ENCODE measurements at regions not wholly inside any gene's neighbourhood (a gene's known extent, or its start where the extent isn't known, plus 50 kb on each side); places are given as distances from the start of the nearest gene placed in this dataset.
"Not testable (repeated sequence)": the region's sequence is repeated elsewhere in the genome, so short reads cannot be mapped to it uniquely, and the experiment has no call there.

DNA sequence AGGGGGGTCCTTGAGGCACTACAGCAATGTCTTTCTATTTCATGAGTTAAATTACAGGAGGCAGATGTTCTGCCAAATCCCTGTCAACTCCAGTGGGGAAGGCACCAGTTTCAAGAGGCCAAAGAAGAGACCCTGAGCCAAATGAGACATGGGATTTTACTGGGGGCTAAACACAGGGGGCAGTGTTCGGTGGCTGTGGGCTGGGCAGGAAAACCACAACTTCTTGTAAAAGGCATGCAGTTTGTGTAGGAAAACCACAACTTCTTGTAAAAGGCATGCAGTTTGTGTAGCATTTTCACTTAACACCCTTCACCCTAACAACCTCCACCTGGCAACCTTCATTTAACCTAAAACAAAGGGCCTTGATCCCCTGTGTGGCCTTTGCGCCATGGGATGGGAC lies 61.0 kb downstream of the POLR2M start:
- no peak for DNase-seq (ENCODE audit: low spot score)

- no peak for DNase-seq (ENCODE audit: low spot score)
Observed at GRCh38 chr15:57769266-57769665, 62.8 kb downstream of the POLR2M start.

DNA sequence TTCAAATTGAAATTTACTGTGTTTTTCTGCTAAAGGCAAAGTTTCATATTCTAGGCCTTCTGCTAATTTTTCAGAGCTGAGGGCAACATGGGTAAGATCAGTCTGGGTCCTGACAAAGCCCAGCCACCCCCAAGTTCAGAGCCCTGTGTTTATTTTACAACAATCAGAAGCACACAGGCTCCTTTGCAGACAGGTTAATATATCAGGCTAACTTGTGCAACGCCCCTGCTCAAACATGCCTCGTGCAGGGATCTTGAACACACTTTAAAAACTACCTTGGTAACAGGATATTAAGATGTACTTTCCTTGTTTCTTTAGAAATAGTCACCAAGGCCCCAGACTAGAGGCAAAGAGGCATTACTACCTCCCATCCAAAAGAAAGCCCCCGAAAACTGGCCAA lies 64.0 kb downstream of the POLR2M start:
- DNase-seq (ENCODE audit: low spot score), result no peak

- no peak for DNase-seq (ENCODE audit: low spot score)
Observed at GRCh38 chr15:57772223-57772957, 65.9 kb downstream of the POLR2M start.

DNA sequence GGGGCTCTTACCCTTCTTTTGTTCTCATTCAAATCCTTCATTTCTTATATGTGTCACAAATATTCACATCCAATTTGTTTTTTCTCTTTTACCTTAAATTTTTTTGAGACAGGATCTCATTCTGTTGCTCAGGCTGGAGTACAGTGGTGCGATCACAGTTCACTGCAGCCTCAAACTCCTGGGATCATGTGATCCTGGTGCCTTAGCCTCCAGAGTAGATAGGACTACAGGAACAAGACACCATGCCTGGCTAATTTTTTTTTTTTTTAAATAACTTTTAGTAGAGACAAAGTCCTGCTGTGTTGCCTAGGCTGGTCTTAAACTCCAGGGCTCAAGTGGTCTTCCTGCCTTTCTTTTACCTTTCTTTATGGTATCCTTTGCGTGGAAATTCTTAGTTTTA lies 66.5 kb downstream of the POLR2M start:
- DNase-seq (ENCODE audit: low spot score), result no peak

- no peak for DNase-seq (ENCODE audit: low spot score)
Observed at GRCh38 chr15:57777003-57777402, 70.5 kb downstream of the POLR2M start.

DNA sequence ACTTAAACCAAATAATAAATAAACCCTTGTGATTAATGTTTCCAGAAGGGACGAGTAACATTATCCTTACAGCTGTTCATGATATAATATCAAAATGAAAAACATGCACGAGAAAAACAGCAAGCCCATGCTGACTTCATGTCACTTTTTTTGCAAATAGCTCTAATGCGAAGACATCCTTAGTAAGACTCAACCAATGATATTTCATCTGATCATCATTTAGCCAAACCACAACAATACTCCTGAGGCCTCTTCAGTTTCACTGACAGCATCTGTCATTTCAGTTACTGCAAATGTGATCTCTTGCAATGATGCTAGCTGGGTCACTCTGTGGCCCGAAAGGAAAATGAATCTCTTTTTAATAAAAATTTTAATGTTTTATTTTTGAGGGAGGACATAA lies 74.0 kb downstream of the POLR2M start:
- DNase-seq (ENCODE audit: low spot score), result no peak

DNA sequence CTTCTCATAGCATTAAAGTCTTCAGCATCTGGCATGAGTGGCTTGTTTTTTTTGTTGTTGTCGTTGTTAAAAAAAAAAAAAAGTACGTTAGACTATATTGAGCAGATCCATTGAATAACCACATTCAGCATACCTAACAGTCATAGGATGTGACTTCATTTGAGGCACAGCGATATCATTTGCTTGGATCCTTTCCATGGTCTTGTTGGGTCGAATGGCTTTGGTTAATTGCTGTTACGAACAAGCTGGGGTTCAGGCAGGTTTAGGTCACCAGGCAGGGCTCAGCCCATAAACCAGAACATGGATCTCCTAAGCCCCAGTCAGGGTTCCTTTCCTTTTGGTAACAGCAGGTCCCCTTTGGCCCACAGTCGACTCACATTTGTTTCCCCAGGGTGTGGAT lies 76.2 kb downstream of the POLR2M start:
- no peak for DNase-seq (ENCODE audit: low spot score)

- no peak for DNase-seq (ENCODE audit: low spot score)
Observed at GRCh38 chr15:57784081-57784511, 77.6 kb downstream of the POLR2M start.

DNA sequence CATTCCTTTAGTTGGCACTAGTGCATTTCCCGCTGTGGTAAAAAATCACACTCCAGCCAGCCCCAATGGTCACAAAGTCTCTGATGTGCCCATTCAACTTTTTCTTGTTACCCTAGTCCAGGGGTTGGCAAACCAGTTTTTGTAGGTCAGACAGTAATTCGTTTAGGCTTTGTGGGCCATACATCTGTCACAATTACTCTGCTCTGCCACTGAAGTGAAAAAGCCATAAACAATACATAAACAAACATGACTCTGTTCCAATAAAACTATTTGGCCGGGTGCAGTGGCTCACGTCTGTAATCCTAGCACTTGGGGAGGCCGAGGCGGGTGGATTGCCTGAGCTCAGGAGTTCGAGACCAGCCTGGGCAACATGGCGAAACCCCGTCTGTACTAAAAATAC lies 78.5 kb downstream of the POLR2M start:
- DNase-seq (ENCODE audit: low spot score), result no peak

DNA sequence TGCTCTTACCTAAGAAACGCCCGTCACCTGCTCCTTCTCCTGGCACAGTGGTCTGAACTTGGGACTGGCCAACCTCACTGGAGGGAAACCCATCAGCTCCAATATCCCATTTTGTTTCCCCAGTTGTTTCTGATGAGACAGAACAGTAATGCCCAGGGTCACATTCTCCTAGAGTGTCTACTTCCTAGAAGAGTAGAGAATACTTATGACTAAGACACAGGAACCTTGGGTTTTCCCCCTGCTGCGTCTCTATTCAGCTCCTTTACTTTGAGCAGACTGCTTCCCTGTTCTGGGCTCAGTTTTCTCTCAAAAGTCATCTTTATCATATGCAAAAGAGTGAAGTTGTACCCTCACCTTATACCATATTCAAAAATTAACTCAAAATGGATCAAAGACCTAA lies 79.4 kb downstream of the POLR2M start:
- DNase-seq (ENCODE audit: low spot score), result no peak

DNA sequence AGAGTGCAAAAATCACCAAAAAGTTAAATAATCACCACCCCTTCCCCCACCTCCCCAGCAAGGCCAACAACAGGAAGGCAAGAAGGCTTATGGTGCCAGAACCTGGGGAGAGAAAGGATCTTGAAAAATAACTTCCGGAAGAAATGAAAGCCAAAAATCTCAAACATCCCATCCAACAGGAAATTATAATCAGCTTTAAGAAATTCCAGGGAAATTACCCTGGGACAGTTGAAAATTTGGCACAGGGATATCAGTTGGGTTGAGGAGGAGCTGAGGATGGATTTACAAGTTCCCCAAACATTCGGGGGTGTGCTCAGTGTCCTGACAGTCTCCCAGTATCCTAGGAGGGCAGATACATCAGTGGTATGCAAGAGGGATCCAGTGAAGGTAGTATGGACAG lies 82.7 kb downstream of the POLR2M start:
- DNase-seq (ENCODE audit: low spot score), result no peak

DNA sequence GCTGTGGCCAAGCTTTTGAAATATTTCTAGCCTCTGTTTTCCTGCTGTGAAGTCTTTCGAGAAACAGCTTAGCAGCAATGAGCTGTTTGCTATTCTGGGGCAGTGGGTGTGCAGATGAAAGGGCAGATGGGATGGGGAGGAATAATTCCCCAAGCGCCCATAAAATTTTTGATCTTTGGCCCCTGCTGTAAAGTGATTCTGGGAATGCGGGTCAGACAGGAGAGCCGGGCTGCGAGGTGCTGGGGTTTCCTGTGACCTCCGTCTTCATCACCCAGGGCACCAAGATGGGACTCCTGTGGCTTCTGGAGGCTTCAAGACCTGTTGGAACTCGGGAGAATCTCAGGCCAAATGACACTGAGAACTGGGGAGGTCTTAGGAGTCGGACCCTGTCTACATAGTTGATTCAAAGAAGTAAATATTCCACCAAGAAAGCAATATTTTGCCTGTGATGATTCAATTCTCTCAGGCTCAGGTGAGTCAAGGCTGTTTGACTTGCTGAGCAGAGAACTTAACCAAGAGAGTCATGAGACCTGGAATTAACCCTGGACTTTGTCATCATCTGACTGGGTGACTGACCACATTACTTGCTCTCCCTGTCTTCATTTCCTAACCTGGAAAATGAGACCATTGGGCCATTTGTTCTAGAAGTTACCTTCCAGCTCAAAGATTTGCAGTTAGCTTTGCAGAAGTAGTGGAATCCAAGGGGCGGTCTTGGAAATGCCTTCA lies 86.4 kb downstream of the POLR2M start:
- DNase-seq (ENCODE audit: low spot score), result no peak

DNA sequence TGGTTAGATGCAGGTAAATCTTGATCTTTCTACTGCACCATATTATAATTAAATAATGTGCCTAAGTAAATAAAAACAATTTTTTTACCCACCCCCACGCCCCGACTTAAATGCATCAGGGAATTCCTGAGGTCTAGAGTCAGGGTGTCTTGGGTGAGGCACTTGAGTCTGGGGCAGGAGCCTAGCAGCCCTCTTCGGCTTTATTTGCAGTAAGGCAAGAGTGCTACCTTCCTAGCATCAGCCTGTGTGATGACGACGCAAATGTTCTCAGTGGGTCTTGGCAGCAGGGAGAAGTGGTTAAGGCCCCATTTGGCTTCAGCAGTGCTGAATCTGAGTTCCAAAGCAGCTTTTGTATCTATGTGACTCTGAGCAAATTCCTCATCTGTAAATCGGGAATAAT lies 88.7 kb downstream of the POLR2M start:
- no peak for DNase-seq (ENCODE audit: low spot score)

GRCh38 chr15:57796146-57796545 lies 89.6 kb downstream of the POLR2M start:
- DNase-seq (ENCODE audit: low spot score), result no peak

GRCh38 chr15:57797110-57797509 lies 90.6 kb downstream of the POLR2M start:
- DNase-seq (ENCODE audit: low spot score), result no peak

DNA sequence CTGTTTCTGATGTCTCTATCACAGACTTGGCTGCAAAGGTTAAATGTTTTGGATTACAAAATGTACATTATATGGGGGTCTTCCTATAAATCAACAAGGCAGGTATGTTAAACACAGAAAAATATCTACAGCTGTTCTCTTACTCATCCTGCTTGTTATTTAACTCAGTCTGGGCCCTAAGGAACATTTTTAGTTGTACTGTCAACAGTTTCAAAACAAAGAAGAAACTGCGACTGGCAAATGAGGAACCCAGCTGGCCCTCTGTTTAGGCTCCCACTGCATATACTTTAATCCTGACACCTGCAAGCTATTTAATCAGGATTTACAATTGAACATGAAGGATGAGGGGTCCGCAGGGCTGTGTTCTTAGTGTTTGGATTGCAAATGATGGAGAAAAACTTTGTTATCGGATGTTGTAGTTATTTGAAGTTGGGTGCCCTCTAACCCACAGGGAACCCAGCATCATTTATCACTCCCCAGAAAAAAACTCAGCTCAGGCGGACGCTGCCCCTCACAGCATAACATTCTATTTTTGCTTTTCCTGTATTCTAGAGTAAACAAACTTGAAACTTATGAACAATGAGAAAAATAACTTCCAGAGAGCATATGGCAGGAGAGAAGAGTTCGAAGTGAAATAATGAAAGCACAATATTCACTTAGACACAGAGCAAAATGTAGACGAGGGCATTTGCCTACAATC lies 91.2 kb downstream of the POLR2M start:
- no peak for DNase-seq (ENCODE audit: low spot score)

- no peak for DNase-seq (ENCODE audit: low spot score)
Observed at GRCh38 chr15:57806003-57806402, 99.5 kb downstream of the POLR2M start.

GRCh38 chr15:57809285-57809684 lies 102.8 kb downstream of the POLR2M start:
- DNase-seq (ENCODE audit: low spot score), result not testable (repeated sequence)

GRCh38 chr15:57816599-57816998 lies 110.1 kb downstream of the POLR2M start:
- DNase-seq (ENCODE audit: low spot score), result no peak

- DNase-seq (ENCODE audit: low spot score), result no peak
Observed at GRCh38 chr15:57819646-57820045, 113.1 kb downstream of the POLR2M start.

DNA sequence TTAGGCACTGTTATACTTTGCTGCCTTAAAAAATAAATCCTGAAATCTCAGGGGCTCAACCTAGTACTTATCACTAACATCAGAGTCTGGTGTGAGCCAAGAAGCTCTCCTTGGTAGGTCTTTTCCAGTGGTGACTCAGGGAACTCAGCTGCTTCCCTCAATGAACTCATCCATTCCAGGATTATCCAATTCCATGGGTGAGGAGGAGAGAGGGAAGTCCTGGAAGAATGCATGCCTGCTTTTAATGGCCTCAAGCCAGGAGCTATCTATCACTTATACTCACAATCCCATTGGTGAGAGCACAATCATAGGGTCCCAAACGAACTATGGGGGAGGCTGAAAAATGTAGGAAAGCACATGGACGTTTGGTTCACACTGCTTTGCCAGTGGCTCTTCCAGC lies 113.6 kb downstream of the POLR2M start:
- no peak for DNase-seq (ENCODE audit: low spot score)

- no peak for DNase-seq (ENCODE audit: low spot score)
Observed at GRCh38 chr15:57821826-57822225, 115.3 kb downstream of the POLR2M start.
